ENCODE measurements at regions not wholly inside any gene's neighbourhood (a gene's known extent, or its start where the extent isn't known, plus 50 kb on each side); places are given as distances from the start of the nearest gene placed in this dataset.
"Not testable (repeated sequence)": the region's sequence is repeated elsewhere in the genome, so short reads cannot be mapped to it uniquely, and the experiment has no call there.

DNA sequence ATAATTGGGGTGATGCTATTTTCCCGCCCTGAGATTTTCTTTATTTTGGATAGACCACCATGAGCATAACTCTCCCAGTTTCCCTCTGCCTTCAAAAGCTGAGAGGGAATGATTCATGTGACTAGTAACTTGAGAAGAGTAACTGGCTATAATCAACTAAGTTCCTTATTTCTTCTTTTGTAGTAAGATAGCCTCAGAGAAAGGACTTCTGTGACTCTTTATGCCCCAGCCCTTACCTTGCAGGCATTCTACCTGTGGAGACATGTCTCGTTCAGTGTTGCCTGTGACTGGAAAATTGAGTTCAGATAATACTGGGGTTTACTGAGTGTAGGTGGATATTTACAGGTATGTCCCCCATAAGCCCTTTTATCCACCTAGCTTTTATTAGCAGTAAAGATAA, 715.4 kb upstream of the HS3ST1 start:
- no peak for DNase-seq

- no peak for DNase-seq
These were observed 712.2 kb upstream of the HS3ST1 start for GRCh38 chr4:12140864-12141263.

- DNase-seq: no peak
These were observed 710.6 kb upstream of the HS3ST1 start for GRCh38 chr4:12139296-12139695.

- no peak for DNase-seq
These were observed 709.8 kb upstream of the HS3ST1 start for GRCh38 chr4:12138488-12138887.

DNA sequence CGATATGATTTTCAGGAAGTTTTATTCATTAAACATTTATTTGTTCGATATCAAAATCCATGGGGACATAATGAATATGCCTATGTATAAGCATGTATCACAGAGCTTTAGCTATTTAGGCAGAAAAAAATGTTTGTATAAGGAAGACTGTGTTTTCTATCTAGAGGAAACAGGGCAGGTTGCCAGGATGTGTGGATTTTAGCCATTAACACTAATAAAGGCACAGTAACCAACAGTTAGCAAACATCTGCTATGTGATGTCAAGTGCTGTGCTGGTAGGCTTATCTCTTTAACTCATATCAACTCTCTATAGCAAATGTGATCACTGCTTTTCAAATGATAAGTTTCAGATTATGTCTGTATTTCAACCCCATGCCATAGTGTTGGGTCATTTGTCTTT, 708.9 kb upstream of the HS3ST1 start:
- no peak for DNase-seq

DNA sequence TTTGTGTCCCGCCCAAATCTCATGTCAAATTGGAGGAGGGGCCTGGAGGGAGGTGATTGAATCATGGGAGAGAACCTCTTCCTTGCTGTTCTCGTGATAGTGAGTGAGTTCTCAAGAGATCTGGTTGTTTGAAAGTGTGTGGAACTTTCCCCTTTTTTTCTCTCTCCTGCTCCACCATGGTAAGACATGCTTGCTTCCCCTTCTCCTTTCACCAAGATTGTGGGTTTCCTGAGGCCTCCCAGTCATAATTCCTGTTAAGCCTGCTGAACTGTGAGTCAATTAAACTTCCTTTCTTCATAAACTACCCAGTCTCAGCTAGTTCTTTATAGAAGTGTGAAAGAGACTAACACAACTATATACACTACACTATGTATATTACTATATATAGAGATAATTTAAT, 697.8 kb upstream of the HS3ST1 start:
- DNase-seq: no peak

DNA sequence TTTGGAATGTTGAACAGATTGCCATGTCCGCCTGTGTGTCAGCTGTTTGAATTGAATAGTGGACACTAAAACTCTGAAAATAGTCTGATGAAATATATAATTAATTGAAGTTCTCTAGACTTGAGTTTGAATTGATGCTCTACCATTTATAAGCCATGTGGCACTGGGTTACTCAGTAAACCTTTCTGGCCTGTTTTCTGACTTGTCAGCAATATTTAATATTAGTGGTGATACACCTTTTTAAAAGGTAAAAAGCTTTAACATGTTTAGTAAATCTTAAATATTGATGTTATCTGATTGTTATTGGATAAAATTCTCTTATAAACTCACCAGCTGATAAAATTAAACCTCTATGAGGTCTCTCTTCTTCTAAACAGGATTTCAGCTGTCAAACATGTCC, 695.4 kb upstream of the HS3ST1 start:
- DNase-seq: no peak

DNA sequence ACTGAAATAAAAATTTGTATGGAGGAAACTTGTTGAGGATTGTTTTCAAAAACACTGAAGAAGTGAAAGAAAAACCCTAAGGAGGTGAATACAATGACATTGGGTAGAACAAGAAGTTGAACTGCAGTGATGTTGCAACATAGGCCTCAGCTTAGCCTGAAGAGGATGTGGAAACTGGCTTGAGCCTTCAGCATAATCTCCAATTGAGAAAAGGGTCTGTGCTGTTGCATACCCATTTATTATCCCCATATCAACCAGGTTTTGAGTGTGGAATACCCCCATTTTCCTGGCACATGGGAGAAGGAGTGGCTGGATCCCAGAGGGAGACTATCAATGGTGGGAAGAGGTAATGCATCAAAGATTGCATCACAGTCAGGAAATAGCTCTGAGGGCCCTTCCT, 695.0 kb upstream of the HS3ST1 start:
- no peak for DNase-seq

DNA sequence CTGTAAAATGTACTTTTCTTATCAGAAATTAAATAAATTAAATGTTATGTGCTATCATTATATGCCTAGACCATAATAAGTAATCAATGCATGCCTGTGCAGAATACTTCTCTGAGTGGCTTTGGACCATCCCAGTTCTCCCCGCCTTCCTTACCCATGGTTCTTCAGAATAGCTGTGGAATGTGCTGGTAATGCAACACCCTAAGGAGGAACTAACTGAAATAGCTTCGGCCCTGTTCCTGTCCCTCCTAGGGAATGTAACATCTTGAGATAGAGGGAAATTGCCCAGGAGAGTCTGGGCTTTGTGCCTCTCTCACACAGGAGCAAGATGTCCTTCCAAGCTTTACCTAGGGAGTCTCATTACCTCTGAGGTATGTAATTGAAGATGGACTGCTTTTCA, 693.6 kb upstream of the HS3ST1 start:
- no peak for DNase-seq

- no peak for DNase-seq
These were observed 692.3 kb upstream of the HS3ST1 start for GRCh38 chr4:12120968-12121367.

DNA sequence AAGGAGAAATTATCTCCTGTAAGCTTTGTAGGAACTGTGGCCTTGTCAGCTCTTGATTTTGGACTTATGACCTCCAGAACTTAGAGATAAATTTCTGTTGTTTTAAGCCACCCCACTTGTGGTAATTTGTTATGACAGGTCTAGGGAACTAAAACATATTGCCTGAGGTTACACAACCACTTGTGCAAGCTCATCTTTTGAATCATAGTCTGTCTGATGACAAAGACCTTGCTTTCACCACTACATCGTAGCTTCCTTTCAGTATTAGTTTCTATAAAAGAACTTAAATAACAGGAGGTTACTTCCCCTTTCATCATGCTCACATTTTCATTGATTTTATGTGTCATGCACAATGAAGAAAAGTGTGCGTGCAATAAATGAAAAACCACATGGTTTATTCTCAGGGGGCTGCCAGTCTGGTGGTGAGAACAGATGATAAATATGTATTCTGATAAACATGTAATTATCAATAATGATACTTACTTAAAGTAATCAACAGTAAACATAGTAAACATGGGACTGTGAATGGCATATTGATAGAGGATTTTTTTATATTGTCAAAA, 690.0 kb upstream of the HS3ST1 start:
- no peak for DNase-seq

DNA sequence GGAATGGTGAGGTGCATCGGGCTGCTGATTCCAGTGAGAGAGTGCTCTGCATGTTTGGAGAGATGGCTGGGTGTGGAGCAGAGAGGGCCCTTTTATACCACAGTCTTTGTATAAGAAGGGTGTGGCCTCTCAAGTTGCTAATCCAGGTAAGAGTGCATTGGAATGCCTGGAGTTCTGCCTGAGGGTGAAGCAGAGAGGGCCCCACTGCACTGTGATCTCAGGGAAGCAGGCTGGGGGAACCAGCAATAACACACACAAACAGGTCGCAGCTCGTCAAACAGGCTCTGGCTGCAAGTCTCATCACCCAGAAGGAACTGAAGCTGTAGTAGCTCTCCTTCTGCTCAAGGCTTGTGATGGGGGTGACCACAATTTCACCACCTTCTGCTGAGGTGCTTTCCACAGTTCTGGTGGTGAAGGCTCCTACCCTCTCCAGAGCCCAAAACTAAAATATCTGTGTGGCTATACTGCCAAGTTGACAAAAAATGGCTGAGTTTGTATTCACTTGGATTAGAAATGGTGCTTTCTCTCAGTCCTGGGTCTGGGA, 687.4 kb upstream of the HS3ST1 start:
- no peak for DNase-seq

- DNase-seq: no peak
These were observed 681.9 kb upstream of the HS3ST1 start for GRCh38 chr4:12110627-12111026.

- not testable (repeated sequence) for DNase-seq
These were observed 680.4 kb upstream of the HS3ST1 start for GRCh38 chr4:12109056-12109455.

- DNase-seq: no peak
These were observed 676.8 kb upstream of the HS3ST1 start for GRCh38 chr4:12105519-12105918.

DNA sequence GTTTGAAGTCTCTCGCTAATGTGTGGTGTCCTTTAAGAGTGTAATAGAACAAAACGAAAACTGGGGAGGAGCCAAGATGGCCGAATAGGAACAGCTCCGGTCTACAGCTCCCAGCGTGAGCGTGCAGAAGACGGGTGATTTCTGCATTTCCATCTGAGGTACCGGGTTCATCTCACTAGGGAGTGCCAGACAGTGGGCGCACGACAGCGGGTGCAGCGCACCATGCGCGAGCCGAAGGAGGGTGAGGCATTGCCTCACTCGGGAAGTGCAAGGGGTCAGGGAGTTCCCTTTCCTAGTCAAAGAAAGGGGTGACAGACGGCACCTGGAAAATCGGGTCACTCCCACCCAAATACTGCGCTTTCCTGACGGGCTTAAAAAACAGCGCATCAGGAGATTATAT, 661.2 kb upstream of the HS3ST1 start:
- DNase-seq: not testable (repeated sequence)

GRCh38 chr4:12084690-12085089, 656.0 kb upstream of the HS3ST1 start:
- no peak for DNase-seq

- DNase-seq: no peak
These were observed 642.6 kb upstream of the HS3ST1 start for GRCh38 chr4:12071316-12071715.

- no peak for DNase-seq
These were observed 625.3 kb upstream of the HS3ST1 start for GRCh38 chr4:12053966-12054365.

DNA sequence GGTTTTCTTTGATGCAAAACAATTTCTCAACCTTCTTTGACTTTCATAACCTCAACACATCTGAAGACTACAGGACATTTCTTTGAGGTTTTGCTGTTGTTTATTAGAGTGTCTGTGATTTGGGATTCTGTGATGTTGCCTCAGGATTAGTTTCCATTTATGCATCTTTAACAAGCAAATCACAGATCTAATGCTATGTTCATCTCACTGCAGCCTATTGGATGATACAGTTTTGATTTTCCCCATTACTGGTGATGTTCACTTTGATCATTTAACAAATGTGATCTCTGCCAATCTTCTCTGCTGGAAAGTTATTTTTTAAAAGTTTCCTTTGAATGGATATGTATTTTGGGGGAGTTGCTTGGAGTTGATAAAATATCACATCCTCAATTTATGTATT, 624.9 kb upstream of the HS3ST1 start:
- DNase-seq: no peak

- DNase-seq: no peak
These were observed 621.7 kb upstream of the HS3ST1 start for GRCh38 chr4:12050357-12050756.

GRCh38 chr4:12042818-12043217, 614.1 kb upstream of the HS3ST1 start:
- DNase-seq: no peak

DNA sequence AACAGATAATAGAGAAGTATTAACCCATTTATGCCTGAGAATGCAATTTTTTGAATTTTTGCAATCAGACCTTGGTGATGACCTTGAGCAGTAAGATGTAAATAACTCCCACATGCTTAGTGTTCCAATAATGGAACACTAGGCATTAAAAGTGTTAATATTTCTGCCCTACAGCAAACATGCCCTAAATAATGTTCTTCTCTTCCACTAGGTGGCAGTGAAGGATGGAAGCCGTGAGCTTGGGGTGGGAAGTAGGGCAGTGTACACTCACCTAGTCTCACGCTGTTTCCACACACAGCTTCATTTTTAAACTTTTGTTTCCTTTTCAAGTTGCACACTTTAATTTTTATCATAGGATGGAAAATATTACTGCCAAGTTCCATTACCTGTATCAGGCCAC, 613.1 kb upstream of the HS3ST1 start:
- no peak for DNase-seq

GRCh38 chr4:12036450-12036849, 607.8 kb upstream of the HS3ST1 start:
- no peak for DNase-seq

DNA sequence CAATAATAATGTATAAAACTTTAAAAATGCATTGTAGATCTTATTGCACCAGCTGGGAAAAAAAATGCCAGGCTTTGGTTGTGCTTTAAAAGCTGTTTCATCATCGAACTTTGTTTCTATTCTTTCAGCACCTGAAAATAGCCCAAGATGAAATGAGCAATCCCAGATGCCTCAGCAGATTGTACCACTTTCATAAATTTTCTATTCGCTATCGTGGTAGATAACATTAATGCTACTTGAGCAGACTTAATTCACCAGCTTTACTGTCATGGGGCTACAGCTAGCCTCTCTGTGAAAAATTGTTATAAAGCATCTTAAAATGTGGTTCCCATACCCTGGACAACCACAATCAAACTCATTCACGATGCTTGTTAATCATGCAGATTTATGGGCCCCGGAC, 599.6 kb upstream of the HS3ST1 start:
- no peak for DNase-seq

DNA sequence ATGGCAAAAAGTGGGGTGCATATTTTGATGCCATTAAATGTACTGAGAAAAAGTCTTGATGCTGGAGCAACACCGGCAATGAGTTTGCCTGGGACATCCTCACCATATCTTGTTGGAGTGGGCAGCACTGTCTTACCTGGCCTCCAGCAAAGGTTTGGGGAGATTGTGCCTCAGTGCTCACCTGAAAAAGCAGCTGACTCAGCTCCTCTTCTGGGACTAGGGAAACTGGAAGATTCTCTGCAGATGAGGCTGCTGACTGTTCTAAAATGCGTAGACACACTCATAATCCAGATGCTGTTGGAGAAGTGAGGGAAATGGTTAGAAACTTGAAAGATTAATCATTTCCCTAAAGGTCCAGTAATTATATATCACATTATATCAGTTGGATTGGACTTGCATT, 593.7 kb upstream of the HS3ST1 start:
- no peak for DNase-seq
